ENCODE measurements at regions not wholly inside any gene's neighbourhood (a gene's known extent, or its start where the extent isn't known, plus 50 kb on each side); places are given as distances from the start of the nearest gene placed in this dataset.

DNA sequence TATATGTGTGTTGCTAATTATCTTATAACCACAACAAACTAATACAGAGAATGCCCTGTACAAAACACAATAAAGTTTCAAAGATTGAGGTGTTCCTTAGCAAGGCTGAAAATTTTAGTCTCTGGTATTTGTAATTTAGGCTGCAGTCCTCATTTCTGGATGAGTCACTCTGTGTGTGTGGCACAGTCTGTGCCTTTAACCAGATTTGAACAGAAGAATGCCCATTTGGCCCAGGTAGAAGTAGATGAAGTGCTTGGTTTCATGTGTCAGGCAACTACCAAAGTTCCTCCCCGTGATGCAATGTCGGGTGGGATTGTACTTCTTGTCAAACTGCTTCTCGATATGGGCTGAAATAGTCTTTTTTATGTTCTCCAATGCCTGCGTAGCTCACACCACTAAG lies 91.6 kb upstream of the H2AZ1 start:
- WGBS, 2 donors = 87 to 90% methylated on average over 4 of the region's 4 CpGs
- Histone ChIP-seq H3K36me3 (ENCODE audit: control insufficient read depth in 1 of 2, insufficient read depth in 2 of 2, low read length in 1 of 2) (no peaks in the 10 kb centered on the region), H3K9me3 (ENCODE audit: control insufficient read depth, low read length) (no peaks in the 10 kb centered on the region), H3K27me3 (ENCODE audit: control insufficient read depth in 1 of 2, insufficient read depth in 2 of 2, low read length in 1 of 2) (no peaks in the 10 kb centered on the region), H3K27ac (ENCODE audit: low read depth in 1 of 2, low read length in 2 of 2) (no peak overlapping the region), H3K4me3 (ENCODE audit: low read length in 2 of 2) (no peak overlapping the region), H3K4me1 (ENCODE audit: control insufficient read depth in 1 of 2, insufficient read depth in 2 of 2, low read length in 2 of 2) (no peaks in the 10 kb centered on the region)
- DNase-seq (no peak), ATAC-seq (ENCODE audit: low FRiP score) (no peak)
- intact Hi-C loops (cut with DNase I) = no loop called here

- Histone ChIP-seq H3K27ac (ENCODE audit: low read depth in 1 of 2, low read length in 2 of 2) (no peak overlapping the region), H3K4me1 (ENCODE audit: control insufficient read depth in 1 of 2, insufficient read depth in 2 of 2, low read length in 2 of 2) (no peaks in the 10 kb centered on the region), H3K36me3 (ENCODE audit: control insufficient read depth in 1 of 2, insufficient read depth in 2 of 2, low read length in 1 of 2) (no peaks in the 10 kb centered on the region), H3K27me3 (ENCODE audit: control insufficient read depth in 1 of 2, insufficient read depth in 2 of 2, low read length in 1 of 2) (no peaks in the 10 kb centered on the region), H3K9me3 (ENCODE audit: control insufficient read depth, low read length) (no peaks in the 10 kb centered on the region), H3K4me3 (ENCODE audit: low read length in 2 of 2) (no peak overlapping the region)
- DNase-seq (no peak), ATAC-seq (ENCODE audit: low FRiP score) (no peak)
- WGBS, 2 donors = 53 to 55% methylated on average over 2 of the region's 2 CpGs
- intact Hi-C loops (cut with DNase I) = no loop called here
These were observed 84.1 kb upstream of the H2AZ1 start for GRCh38 chr4:100034023-100034664.

GRCh38 chr4:100026066-100026465 lies 76.0 kb upstream of the H2AZ1 start:
- no peaks in the 10 kb centered on the region for H3K4me1 ChIP-seq (ENCODE audit: control insufficient read depth in 1 of 2, insufficient read depth in 2 of 2, low read length in 2 of 2)
- DNase-seq (peak in 1 of 2 donors; percentile 40), ATAC-seq (ENCODE audit: low FRiP score) (no peak)
- no peak overlapping the region for H3K4me3 ChIP-seq (ENCODE audit: low read length in 2 of 2)
- WGBS, 2 donors = 82% methylated on average over 5 of the region's 5 CpGs
- no peaks in the 10 kb centered on the region for H3K27me3 ChIP-seq (ENCODE audit: control insufficient read depth in 1 of 2, insufficient read depth in 2 of 2, low read length in 1 of 2)
- H3K27ac ChIP-seq (ENCODE audit: low read depth in 1 of 2, low read length in 2 of 2) = no peak overlapping the region
- intact Hi-C loops (cut with DNase I) = no loop called here
- peaks cover 1% of the 10 kb centered on the region for H3K9me3 ChIP-seq (ENCODE audit: control insufficient read depth, low read length)
- no peaks in the 10 kb centered on the region for H3K36me3 ChIP-seq (ENCODE audit: control insufficient read depth in 1 of 2, insufficient read depth in 2 of 2, low read length in 1 of 2)

DNA sequence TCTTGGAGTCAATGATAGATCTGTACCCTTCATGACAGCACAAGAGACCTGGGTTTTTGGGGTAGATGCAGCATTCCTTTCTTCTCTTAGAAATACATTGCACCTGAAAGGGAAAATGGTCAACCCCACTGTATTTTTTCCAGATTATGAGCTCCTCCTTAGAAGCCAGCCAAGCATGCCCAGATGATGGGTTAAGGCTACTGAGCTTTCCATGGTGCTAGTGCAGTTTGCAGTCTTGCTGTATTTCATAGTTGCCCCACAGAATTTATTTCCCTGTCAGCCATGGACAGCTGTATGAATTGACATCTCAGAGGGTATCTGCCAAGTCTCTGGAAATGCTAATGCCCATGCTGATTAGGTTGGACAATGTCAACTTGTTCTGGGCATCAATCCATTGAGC lies 73.7 kb upstream of the H2AZ1 start:
- intact Hi-C loops (cut with DNase I) = no loop called here
- Histone ChIP-seq H3K9me3 (ENCODE audit: control insufficient read depth, low read length) (peaks cover 2% of the 10 kb centered on the region), H3K36me3 (ENCODE audit: control insufficient read depth in 1 of 2, insufficient read depth in 2 of 2, low read length in 1 of 2) (no peaks in the 10 kb centered on the region), H3K4me3 (ENCODE audit: low read length in 2 of 2) (no peak overlapping the region), H3K27ac (ENCODE audit: low read depth in 1 of 2, low read length in 2 of 2) (no peak overlapping the region), H3K4me1 (ENCODE audit: control insufficient read depth in 1 of 2, insufficient read depth in 2 of 2, low read length in 2 of 2) (no peaks in the 10 kb centered on the region), H3K27me3 (ENCODE audit: control insufficient read depth in 1 of 2, insufficient read depth in 2 of 2, low read length in 1 of 2) (no peaks in the 10 kb centered on the region)
- DNase-seq = no peak
- no peak for ATAC-seq (ENCODE audit: low FRiP score)

- Histone ChIP-seq H3K4me1 (ENCODE audit: control insufficient read depth in 1 of 2, insufficient read depth in 2 of 2, low read length in 2 of 2) (no peaks in the 10 kb centered on the region), H3K9me3 (ENCODE audit: control insufficient read depth, low read length) (peaks cover 2% of the 10 kb centered on the region), H3K27me3 (ENCODE audit: control insufficient read depth in 1 of 2, insufficient read depth in 2 of 2, low read length in 1 of 2) (no peaks in the 10 kb centered on the region), H3K36me3 (ENCODE audit: control insufficient read depth in 1 of 2, insufficient read depth in 2 of 2, low read length in 1 of 2) (no peaks in the 10 kb centered on the region), H3K4me3 (ENCODE audit: low read length in 2 of 2) (no peak overlapping the region), H3K27ac (ENCODE audit: low read depth in 1 of 2, low read length in 2 of 2) (no peak overlapping the region)
- 15 to 17% methylated on average over 5 of the region's 5 CpGs for WGBS, 2 donors
- no peak for DNase-seq
- ATAC-seq (ENCODE audit: low FRiP score) = no peak
- intact Hi-C loops (cut with DNase I) = no loop called here
These were observed 72.7 kb upstream of the H2AZ1 start for GRCh38 chr4:100022792-100023222.

DNA sequence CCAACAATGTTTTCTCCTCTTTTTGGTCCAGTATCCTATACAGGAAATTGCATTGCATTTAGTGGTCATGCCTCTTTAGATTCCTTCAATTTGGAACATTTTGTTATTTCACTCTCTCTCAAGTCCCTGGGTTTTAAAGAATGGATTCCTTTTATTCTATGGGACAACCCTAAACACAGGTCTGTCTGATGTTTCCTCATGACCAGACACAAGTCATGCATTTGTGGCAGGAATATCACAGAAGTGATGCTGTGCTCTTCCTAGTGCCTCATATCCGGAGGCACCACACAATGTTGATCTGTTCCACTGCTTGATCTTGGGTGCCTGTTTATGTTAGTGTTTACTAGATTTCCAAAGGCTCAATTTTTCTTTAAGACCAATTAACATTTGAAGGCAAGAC lies 69.7 kb upstream of the H2AZ1 start:
- no peaks in the 10 kb centered on the region for H3K4me1 ChIP-seq (ENCODE audit: control insufficient read depth in 1 of 2, insufficient read depth in 2 of 2, low read length in 2 of 2)
- no peak for ATAC-seq (ENCODE audit: low FRiP score)
- no peaks in the 10 kb centered on the region for H3K27me3 ChIP-seq (ENCODE audit: control insufficient read depth in 1 of 2, insufficient read depth in 2 of 2, low read length in 1 of 2)
- no peaks in the 10 kb centered on the region for H3K36me3 ChIP-seq (ENCODE audit: control insufficient read depth in 1 of 2, insufficient read depth in 2 of 2, low read length in 1 of 2)
- no peak overlapping the region for H3K4me3 ChIP-seq (ENCODE audit: low read length in 2 of 2)
- DNase-seq = no peak
- H3K9me3 ChIP-seq (ENCODE audit: control insufficient read depth, low read length) = peaks cover 2% of the 10 kb centered on the region
- intact Hi-C loops (cut with DNase I) = no loop called here
- 91 to 96% methylated on average over 1 of the region's 1 CpG for WGBS, 2 donors
- no peak overlapping the region for H3K27ac ChIP-seq (ENCODE audit: low read depth in 1 of 2, low read length in 2 of 2)

DNA sequence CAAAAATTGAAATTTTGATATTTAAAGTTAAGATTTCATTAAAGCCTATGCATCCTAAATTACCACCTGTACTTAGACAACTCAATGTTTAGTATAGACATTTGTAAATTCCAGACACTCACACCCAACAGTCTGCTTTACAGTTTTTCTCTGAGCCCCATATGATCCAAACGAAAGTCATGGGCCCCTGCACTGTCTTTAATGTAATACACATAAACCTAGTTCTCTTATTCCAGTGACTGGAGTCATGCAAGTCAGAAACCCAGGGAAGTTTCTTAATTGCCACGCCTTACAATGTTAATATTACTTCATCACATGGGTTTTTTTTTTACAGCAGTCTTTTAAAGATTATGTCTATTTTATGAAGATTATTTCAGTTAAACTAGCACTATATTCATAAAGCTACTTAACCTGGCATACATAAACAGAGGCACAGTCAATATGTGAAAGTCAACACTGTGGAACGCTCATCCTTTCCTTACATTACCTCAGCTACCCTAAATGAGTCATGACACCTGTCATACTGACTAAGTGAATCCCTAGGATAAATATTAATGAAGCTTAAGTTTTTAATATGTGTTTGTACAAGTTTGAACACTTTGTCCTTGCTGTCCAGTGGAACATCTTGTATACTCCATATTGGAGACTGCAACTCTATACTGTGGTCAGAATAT lies 67.7 kb upstream of the H2AZ1 start:
- peaks cover 1% of the 10 kb centered on the region for H3K9me3 ChIP-seq (ENCODE audit: control insufficient read depth, low read length)
- DNase-seq = no peak
- H3K4me3 ChIP-seq (ENCODE audit: low read length in 2 of 2) = no peak overlapping the region
- 82 to 85% methylated on average over 3 of the region's 3 CpGs for WGBS, 2 donors
- no peaks in the 10 kb centered on the region for H3K36me3 ChIP-seq (ENCODE audit: control insufficient read depth in 1 of 2, insufficient read depth in 2 of 2, low read length in 1 of 2)
- intact Hi-C loops (cut with DNase I) = no loop called here
- H3K27me3 ChIP-seq (ENCODE audit: control insufficient read depth in 1 of 2, insufficient read depth in 2 of 2, low read length in 1 of 2) = no peaks in the 10 kb centered on the region
- no peak overlapping the region for H3K27ac ChIP-seq (ENCODE audit: low read depth in 1 of 2, low read length in 2 of 2)
- H3K4me1 ChIP-seq (ENCODE audit: control insufficient read depth in 1 of 2, insufficient read depth in 2 of 2, low read length in 2 of 2) = no peaks in the 10 kb centered on the region
- no peak for ATAC-seq (ENCODE audit: low FRiP score)

DNA sequence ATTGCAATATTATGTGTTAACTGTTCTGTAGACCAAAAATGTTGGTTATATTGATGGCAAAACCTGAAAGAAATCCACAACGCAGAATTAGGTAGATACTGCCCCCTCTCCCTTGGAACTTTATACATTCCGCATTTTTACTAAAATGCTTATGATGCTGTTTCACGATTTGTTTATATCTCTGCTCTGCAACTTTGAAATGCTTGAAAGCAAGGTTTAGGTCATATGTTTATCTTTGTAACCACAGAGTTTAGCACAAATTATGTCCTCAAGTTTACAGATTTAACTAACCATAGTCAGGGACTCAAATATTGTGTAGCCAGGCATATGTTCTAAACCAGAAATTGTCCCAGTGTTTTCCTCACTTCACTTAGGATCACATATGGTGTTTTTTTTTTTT lies 66.1 kb upstream of the H2AZ1 start:
- ATAC-seq (ENCODE audit: low FRiP score) = no peak
- H3K9me3 ChIP-seq (ENCODE audit: control insufficient read depth, low read length) = peaks cover 1% of the 10 kb centered on the region
- H3K27ac ChIP-seq (ENCODE audit: low read depth in 1 of 2, low read length in 2 of 2) = no peak overlapping the region
- no peak for DNase-seq
- no peak overlapping the region for H3K4me3 ChIP-seq (ENCODE audit: low read length in 2 of 2)
- 74 to 77% methylated on average over 3 of the region's 3 CpGs for WGBS, 2 donors
- intact Hi-C loops (cut with DNase I) = no loop called here
- H3K4me1 ChIP-seq (ENCODE audit: control insufficient read depth in 1 of 2, insufficient read depth in 2 of 2, low read length in 2 of 2) = no peaks in the 10 kb centered on the region
- H3K36me3 ChIP-seq (ENCODE audit: control insufficient read depth in 1 of 2, insufficient read depth in 2 of 2, low read length in 1 of 2) = no peaks in the 10 kb centered on the region
- H3K27me3 ChIP-seq (ENCODE audit: control insufficient read depth in 1 of 2, insufficient read depth in 2 of 2, low read length in 1 of 2) = no peaks in the 10 kb centered on the region

- H3K4me1 ChIP-seq (ENCODE audit: control insufficient read depth in 1 of 2, insufficient read depth in 2 of 2, low read length in 2 of 2) = no peaks in the 10 kb centered on the region
- intact Hi-C loops (cut with DNase I) = no loop called here
- no peak overlapping the region for H3K27ac ChIP-seq (ENCODE audit: low read depth in 1 of 2, low read length in 2 of 2)
- no peak for ATAC-seq (ENCODE audit: low FRiP score)
- H3K4me3 ChIP-seq (ENCODE audit: low read length in 2 of 2) = no peak overlapping the region
- no peaks in the 10 kb centered on the region for H3K27me3 ChIP-seq (ENCODE audit: control insufficient read depth in 1 of 2, insufficient read depth in 2 of 2, low read length in 1 of 2)
- 87 to 93% methylated on average over 3 of the region's 3 CpGs for WGBS, 2 donors
- H3K9me3 ChIP-seq (ENCODE audit: control insufficient read depth, low read length) = no peaks in the 10 kb centered on the region
- H3K36me3 ChIP-seq (ENCODE audit: control insufficient read depth in 1 of 2, insufficient read depth in 2 of 2, low read length in 1 of 2) = no peaks in the 10 kb centered on the region
- no peak for DNase-seq
These were observed 64.5 kb upstream of the H2AZ1 start for GRCh38 chr4:100014616-100015015.

All from aorta (tissue), 5 donors.